Activated T-cell treated with anti-CD3 and anti-CD28 coated beads, Interleukin-2, amount 50 U/mL, for 72 hours (primary cell): ENCODE measurements at regions not wholly inside any gene's neighbourhood (a gene's known extent, or its start where the extent isn't known, plus 50 kb on each side); places are given as distances from the start of the nearest gene placed in this dataset.

Source experiments
- ATAC-seq, 2 donors: fragments of 150-1000 bp; cut with Tn5 transposase; replicated peaks in 1 of 2; 2 replicates each; pipeline ENCODE4 v1.10.0; 2021; ENCODE audit warnings: moderate library complexity in 2 of 2, mild to moderate bottlenecking in 1 of 2
- DNase-seq, 2 donors: peaks; one replicate each; pipeline ENCODE4 v3.0.0; 2021 to 2022; ENCODE audit warnings: mixed read lengths in 1 of 2
- H3K27ac Mint-ChIP-seq: one replicate; pipeline ENCODE4 v1.8.0; 2022; ENCODE audit warnings: mild to moderate bottlenecking, moderate library complexity, mixed read lengths
- H3K27me3 Mint-ChIP-seq: one replicate; pipeline ENCODE4 v1.8.0; 2022; ENCODE audit warnings: low read depth, mixed read lengths
- H3K36me3 Mint-ChIP-seq, 2 donors: one replicate each; pipeline ENCODE4 v1.8.0; 2022; ENCODE audit warnings: mixed read lengths in 2 of 2, mild to moderate bottlenecking in 1 of 2; ENCODE audit not compliant: insufficient read depth in 2 of 2
- H3K4me1 Mint-ChIP-seq: one replicate; pipeline ENCODE4 v1.8.0; 2022; ENCODE audit warnings: low read depth, mixed read lengths
- H3K4me3 Mint-ChIP-seq, 2 donors: one replicate each; pipeline ENCODE4 v1.8.0; 2022; ENCODE audit warnings: mild to moderate bottlenecking in 2 of 2, mixed read lengths in 2 of 2, moderate library complexity in 2 of 2
- H3K9me3 Mint-ChIP-seq, 2 donors: one replicate each; pipeline ENCODE4 v1.8.0; 2022; ENCODE audit warnings: mixed read lengths in 2 of 2

DNA sequence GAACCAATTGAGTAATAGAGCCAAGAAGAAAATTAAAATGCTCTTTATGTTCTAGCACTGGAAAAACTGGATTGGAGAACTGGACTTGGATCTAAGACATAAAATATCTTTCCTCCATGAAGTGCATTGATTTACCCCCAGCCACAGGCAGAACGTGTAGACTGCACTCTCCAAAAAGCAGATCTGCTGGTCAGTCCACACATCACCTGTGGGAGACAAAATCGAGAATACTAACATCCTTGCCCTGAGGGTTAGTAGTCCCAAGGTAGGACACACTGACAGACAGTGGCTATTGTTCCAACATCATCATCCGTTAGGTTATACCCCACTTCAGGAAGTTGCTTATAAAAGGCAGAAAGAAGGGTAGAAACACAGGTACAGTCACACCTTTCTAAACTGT lies 257.1 kb upstream of the STT3B start:
- no peak for DNase-seq
- Mint-ChIP-seq H3K4me3 (no peak overlapping the region), H3K27me3 (peaks cover 6% of the 10 kb centered on the region), H3K4me1 (peaks cover 16% of the 10 kb centered on the region), H3K27ac (no peak overlapping the region), H3K36me3 (peaks cover 0 to 2% of the 10 kb centered on the region in 2 donors), H3K9me3 (peaks cover 0 to 3% of the 10 kb centered on the region in 2 donors)
- no peak for ATAC-seq

DNA sequence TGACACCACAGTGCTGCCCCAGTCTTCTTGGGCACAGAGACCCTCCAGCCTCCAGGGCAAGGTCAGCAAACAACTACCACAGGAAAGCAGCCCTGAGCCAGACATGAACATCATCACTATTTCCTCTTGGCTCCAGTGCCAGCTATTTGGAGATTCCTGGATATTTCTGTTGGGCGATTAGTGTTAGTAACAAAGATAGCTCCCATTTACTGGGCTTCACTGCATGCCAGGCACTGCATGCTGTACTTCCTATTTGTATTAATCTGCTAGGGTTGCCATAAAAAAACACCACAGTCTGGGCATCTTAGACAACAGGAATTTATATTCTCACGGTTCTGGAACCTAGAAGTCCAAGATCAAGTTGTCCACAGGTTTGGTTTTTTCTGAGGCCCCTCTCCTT lies 255.1 kb upstream of the STT3B start:
- DNase-seq (no peak), ATAC-seq (no peak)
- H3K4me1 Mint-ChIP-seq: peaks cover 8% of the 10 kb centered on the region
- no peak overlapping the region for H3K27ac Mint-ChIP-seq
- H3K36me3 Mint-ChIP-seq: peaks cover 0 to 6% of the 10 kb centered on the region in 2 donors
- H3K27me3 Mint-ChIP-seq: no peaks in the 10 kb centered on the region
- no peak overlapping the region for H3K4me3 Mint-ChIP-seq
- peaks cover 0 to 6% of the 10 kb centered on the region in 2 donors for H3K9me3 Mint-ChIP-seq

DNA sequence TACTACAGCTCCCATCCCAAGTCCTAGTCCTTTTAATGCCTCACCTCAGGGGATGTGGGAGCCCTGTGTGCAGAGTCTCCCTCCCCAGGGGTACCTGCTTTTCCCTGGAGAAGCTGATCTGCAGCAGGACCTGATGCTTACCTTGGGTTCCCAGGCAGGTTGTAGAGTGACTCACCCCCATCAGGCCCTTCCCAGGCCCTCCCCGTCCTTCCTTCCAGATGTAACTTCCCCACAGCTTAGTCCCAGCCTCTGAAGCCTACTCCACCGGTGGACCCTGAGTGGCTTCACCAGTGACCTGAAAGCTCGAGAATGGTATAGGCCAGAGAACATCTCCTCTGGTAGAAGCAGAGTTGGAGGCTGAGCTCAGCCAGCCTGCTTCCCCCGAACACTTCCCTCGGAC lies 254.2 kb upstream of the STT3B start:
- H3K9me3 Mint-ChIP-seq: peaks cover 0 to 6% of the 10 kb centered on the region in 2 donors
- DNase-seq: no peak
- H3K4me3 Mint-ChIP-seq: no peak overlapping the region
- peaks cover 8% of the 10 kb centered on the region for H3K4me1 Mint-ChIP-seq
- H3K27ac Mint-ChIP-seq: no peak overlapping the region
- ATAC-seq: no peak
- peaks cover 2 to 7% of the 10 kb centered on the region in 2 donors for H3K36me3 Mint-ChIP-seq
- H3K27me3 Mint-ChIP-seq: no peaks in the 10 kb centered on the region

GRCh38 chr3:31284776-31285175 lies 247.9 kb upstream of the STT3B start:
- Mint-ChIP-seq H3K4me1 (peaks cover 18% of the 10 kb centered on the region), H3K27me3 (no peaks in the 10 kb centered on the region), H3K9me3 (peaks cover 0 to 6% of the 10 kb centered on the region in 2 donors), H3K27ac (no peak overlapping the region), H3K4me3 (no peak overlapping the region), H3K36me3 (peaks cover 3 to 8% of the 10 kb centered on the region in 2 donors)
- ATAC-seq: no peak
- DNase-seq: no peak

DNA sequence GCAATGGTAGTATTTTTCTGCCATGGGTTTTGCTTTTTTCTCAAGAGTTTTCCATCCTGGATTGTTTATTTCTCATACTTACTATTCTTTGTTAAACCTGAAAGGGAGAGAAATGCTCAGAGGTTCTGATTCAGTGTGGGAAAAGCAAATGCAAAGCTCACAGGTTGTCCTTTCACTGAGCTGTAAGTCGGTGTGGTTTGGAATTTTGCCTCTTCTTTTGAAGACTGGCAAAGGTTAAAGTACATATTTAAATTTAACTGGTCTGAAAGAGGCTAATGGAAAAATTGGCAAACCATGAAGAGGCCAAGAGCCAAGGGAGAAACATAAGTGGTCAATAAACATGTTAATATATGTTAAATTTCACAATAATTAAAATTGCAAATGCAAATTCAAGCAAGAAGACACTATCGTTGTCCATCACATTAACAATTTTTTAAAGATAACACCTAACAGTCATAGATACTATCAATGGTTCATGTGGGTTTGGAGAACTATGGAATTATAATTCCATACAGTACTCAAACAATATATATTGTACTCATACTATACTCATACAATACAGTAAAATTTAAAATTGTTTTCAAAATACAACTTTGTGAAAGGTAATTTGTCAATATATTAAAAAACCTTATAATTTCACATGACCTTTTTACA lies 246.8 kb upstream of the STT3B start:
- DNase-seq (no peak), ATAC-seq (no peak)
- Mint-ChIP-seq H3K36me3 (peaks cover 3 to 5% of the 10 kb centered on the region in 2 donors), H3K4me1 (peaks cover 24% of the 10 kb centered on the region), H3K27ac (no peak overlapping the region), H3K4me3 (no peak overlapping the region), H3K27me3 (no peaks in the 10 kb centered on the region), H3K9me3 (peaks cover 0 to 3% of the 10 kb centered on the region in 2 donors)

- Mint-ChIP-seq H3K4me1 (peaks cover 24% of the 10 kb centered on the region), H3K9me3 (no peaks in the 10 kb centered on the region), H3K36me3 (peaks cover 2 to 3% of the 10 kb centered on the region in 2 donors), H3K27me3 (no peaks in the 10 kb centered on the region), H3K4me3 (peak overlapping the region in 1 of 2 donors; percentile 9), H3K27ac (no peak overlapping the region)
- no peak for DNase-seq
- peak in 1 of 2 donors; percentile 9 for ATAC-seq
Observed at GRCh38 chr3:31288224-31288623, 244.5 kb upstream of the STT3B start.

GRCh38 chr3:31288641-31289100 lies 244.1 kb upstream of the STT3B start:
- Mint-ChIP-seq H3K4me3 (peak overlapping the region; percentile 9 to 23), H3K27ac (peak overlapping the region; percentile 39), H3K4me1 (peaks cover 24% of the 10 kb centered on the region), H3K9me3 (no peaks in the 10 kb centered on the region), H3K27me3 (no peaks in the 10 kb centered on the region), H3K36me3 (no peaks in the 10 kb centered on the region)
- ATAC-seq: peak; percentile 86 to 92
- peak; percentile 51 to 53 for DNase-seq

DNA sequence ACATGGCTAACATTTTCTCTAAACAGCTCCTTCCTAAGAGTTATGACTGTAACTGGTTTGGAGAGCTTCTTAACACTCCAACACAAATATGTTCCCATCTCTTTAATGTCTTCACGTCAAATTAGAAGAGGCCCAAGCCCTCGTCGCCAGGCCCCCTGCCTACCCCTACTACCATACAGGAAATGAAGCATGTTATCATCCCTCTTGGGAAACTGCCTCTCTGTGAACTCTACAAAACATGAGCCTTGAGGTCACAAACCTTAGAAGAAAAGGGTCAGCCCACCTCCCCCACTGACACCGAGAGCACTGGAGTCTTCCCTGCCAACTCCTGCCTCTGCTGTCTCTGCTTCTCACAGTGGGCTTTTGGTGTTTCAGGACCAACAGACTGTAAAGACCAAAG lies 243.1 kb upstream of the STT3B start:
- H3K27ac Mint-ChIP-seq: no peak overlapping the region
- peaks cover 30% of the 10 kb centered on the region for H3K4me1 Mint-ChIP-seq
- H3K4me3 Mint-ChIP-seq: no peak overlapping the region

GRCh38 chr3:31290046-31290445 lies 242.7 kb upstream of the STT3B start:
- Mint-ChIP-seq H3K27ac (no peak overlapping the region), H3K9me3 (no peaks in the 10 kb centered on the region), H3K36me3 (no peaks in the 10 kb centered on the region), H3K4me1 (peaks cover 32% of the 10 kb centered on the region), H3K4me3 (no peak overlapping the region), H3K27me3 (no peaks in the 10 kb centered on the region)
- DNase-seq (no peak), ATAC-seq (no peak)

More for the DNA sequence above, 243.1 kb upstream of the STT3B start:
- Mint-ChIP-seq H3K9me3 (no peaks in the 10 kb centered on the region), H3K36me3 (no peaks in the 10 kb centered on the region), H3K27me3 (no peaks in the 10 kb centered on the region)
- no peak for DNase-seq
- no peak for ATAC-seq

GRCh38 chr3:31291818-31292217 lies 240.9 kb upstream of the STT3B start:
- DNase-seq (no peak), ATAC-seq (no peak)
- Mint-ChIP-seq H3K4me3 (no peak overlapping the region), H3K4me1 (peaks cover 32% of the 10 kb centered on the region), H3K36me3 (peaks cover 0 to under 1% of the 10 kb centered on the region in 2 donors), H3K27me3 (no peaks in the 10 kb centered on the region), H3K27ac (no peak overlapping the region), H3K9me3 (no peaks in the 10 kb centered on the region)

GRCh38 chr3:31294430-31295149 lies 238.1 kb upstream of the STT3B start:
- Mint-ChIP-seq H3K4me1 (peaks cover 15% of the 10 kb centered on the region), H3K27ac (no peak overlapping the region), H3K27me3 (no peaks in the 10 kb centered on the region), H3K36me3 (peaks cover 2 to 4% of the 10 kb centered on the region in 2 donors), H3K9me3 (peaks cover 3 to 5% of the 10 kb centered on the region in 2 donors), H3K4me3 (no peak overlapping the region)
- DNase-seq: no peak
- no peak for ATAC-seq

DNA sequence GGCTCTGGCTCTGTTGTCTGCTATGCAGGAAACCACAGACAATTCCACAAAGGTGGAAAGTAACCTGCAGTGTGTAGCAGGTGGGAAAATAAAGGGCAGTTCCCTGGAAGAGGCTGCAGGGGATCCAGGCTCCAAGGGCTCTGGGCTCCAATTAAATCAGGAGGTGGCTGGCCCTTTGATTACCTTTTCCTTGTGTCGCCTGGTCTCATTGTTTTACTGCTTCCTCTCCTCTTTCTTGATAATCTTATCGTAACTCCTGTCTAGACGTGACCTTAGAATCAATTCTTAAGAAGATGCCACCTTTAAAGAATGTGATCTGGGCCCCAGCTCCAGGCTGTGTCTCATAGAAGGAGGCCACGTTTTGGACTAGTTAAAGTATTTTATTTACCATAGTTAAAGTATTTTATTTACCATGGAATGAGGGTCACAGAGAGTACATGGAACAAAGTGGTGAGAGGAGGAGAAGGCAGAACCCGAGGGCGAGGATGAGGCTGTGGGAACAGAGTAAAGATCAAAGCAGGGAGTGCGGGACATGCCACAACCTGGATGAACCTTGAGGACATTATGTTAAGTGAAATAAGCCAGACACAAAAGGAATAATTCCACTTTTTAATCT lies 237.5 kb upstream of the STT3B start:
- H3K4me3 Mint-ChIP-seq: no peak overlapping the region
- H3K36me3 Mint-ChIP-seq: peaks cover 5 to 7% of the 10 kb centered on the region in 2 donors
- peaks cover 10% of the 10 kb centered on the region for H3K4me1 Mint-ChIP-seq
- DNase-seq (no peak), ATAC-seq (no peak)
- H3K27me3 Mint-ChIP-seq: no peaks in the 10 kb centered on the region
- peaks cover 6 to 8% of the 10 kb centered on the region in 2 donors for H3K9me3 Mint-ChIP-seq
- H3K27ac Mint-ChIP-seq: no peak overlapping the region

GRCh38 chr3:31297726-31298298 lies 234.9 kb upstream of the STT3B start:
- DNase-seq (no peak), ATAC-seq (no peak)
- H3K36me3 Mint-ChIP-seq: peaks cover 5 to 7% of the 10 kb centered on the region in 2 donors
- peaks cover 8% of the 10 kb centered on the region for H3K4me1 Mint-ChIP-seq
- H3K27ac Mint-ChIP-seq: no peak overlapping the region
- H3K27me3 Mint-ChIP-seq: no peaks in the 10 kb centered on the region
- H3K9me3 Mint-ChIP-seq: peaks cover 7 to 12% of the 10 kb centered on the region in 2 donors
- H3K4me3 Mint-ChIP-seq: no peak overlapping the region
